HG03565 (cell line): ENCODE measurements at regions not wholly inside any gene's neighbourhood (a gene's known extent, or its start where the extent isn't known, plus 50 kb on each side); places are given as distances from the start of the nearest gene placed in this dataset.

Experiments used
- ATAC-seq: cut with Tn5 transposase; IDR thresholded peaks from one replicate; pipeline ENCODE4 v1.9.1; 2021; ENCODE audit warnings: mild to moderate bottlenecking, moderate library complexity; ENCODE audit not compliant: unreplicated experiment

- ATAC-seq: no peak
Observed at GRCh38 chr10:33754052-33754451, 419.6 kb upstream of the NRP1 start.

GRCh38 chr10:33753389-33753788 lies 418.9 kb upstream of the NRP1 start:
- no peak for ATAC-seq

- ATAC-seq: no peak
Observed at GRCh38 chr10:33749790-33750189, 415.3 kb upstream of the NRP1 start.

- no peak for ATAC-seq
Observed at GRCh38 chr10:33749067-33749735, 414.7 kb upstream of the NRP1 start.

- no peak for ATAC-seq
Observed at GRCh38 chr10:33746836-33747268, 412.4 kb upstream of the NRP1 start.

GRCh38 chr10:33746186-33746585 lies 411.7 kb upstream of the NRP1 start:
- no peak for ATAC-seq

GRCh38 chr10:33743429-33743857 lies 409.0 kb upstream of the NRP1 start:
- no peak for ATAC-seq

- ATAC-seq: no peak
Observed at GRCh38 chr10:33739031-33739430, 404.6 kb upstream of the NRP1 start.

- ATAC-seq: no peak
Observed at GRCh38 chr10:33735464-33735923, 401.0 kb upstream of the NRP1 start.

GRCh38 chr10:33734393-33735155 lies 400.1 kb upstream of the NRP1 start:
- no peak for ATAC-seq

GRCh38 chr10:33733058-33733457 lies 398.6 kb upstream of the NRP1 start:
- ATAC-seq: no peak

GRCh38 chr10:33732161-33732680 lies 397.8 kb upstream of the NRP1 start:
- ATAC-seq: no peak

- no peak for ATAC-seq
Observed at GRCh38 chr10:33731322-33731721, 396.9 kb upstream of the NRP1 start.

GRCh38 chr10:33725430-33725829 lies 391.0 kb upstream of the NRP1 start:
- no peak for ATAC-seq

GRCh38 chr10:33723181-33723580 lies 388.7 kb upstream of the NRP1 start:
- ATAC-seq: no peak

GRCh38 chr10:33722067-33722466 lies 387.6 kb upstream of the NRP1 start:
- no peak for ATAC-seq

- no peak for ATAC-seq
Observed at GRCh38 chr10:33721509-33721908, 387.0 kb upstream of the NRP1 start.

GRCh38 chr10:33720161-33720560 lies 385.7 kb upstream of the NRP1 start:
- ATAC-seq: no peak

GRCh38 chr10:33719005-33719703 lies 384.7 kb upstream of the NRP1 start:
- no peak for ATAC-seq

- ATAC-seq: no peak
Observed at GRCh38 chr10:33716501-33717267, 382.2 kb upstream of the NRP1 start.
